Prostate gland (tissue), 2 donors: ENCODE measurements at regions not wholly inside any gene's neighbourhood (a gene's known extent, or its start where the extent isn't known, plus 50 kb on each side); places are given as distances from the start of the nearest gene placed in this dataset.

Source experiments
- POLR2AphosphoS5 ChIP-seq: sonication (generic); formaldehyde crosslinking; IDR thresholded peaks from one replicate; pipeline ENCODE4 v1.6.1; 2017; ENCODE audit warnings: antibody characterized with exemption
- TF ChIP-seq, protein P1 (sequence below), 4 experiments: fragments of 200-600 bp in 2 of 4; fragments of 450-650 bp in 2 of 4; sonication (generic) in 2 of 4; IDR thresholded peaks; 1 replicate in 3 of 4; 2 replicates in 1 of 4; pipeline ENCODE4 v1.5.1; 2016 to 2019; ENCODE audit warnings: antibody characterized with exemption in 4 of 4, mild to moderate bottlenecking in 2 of 4, moderate library complexity in 2 of 4

DNA sequence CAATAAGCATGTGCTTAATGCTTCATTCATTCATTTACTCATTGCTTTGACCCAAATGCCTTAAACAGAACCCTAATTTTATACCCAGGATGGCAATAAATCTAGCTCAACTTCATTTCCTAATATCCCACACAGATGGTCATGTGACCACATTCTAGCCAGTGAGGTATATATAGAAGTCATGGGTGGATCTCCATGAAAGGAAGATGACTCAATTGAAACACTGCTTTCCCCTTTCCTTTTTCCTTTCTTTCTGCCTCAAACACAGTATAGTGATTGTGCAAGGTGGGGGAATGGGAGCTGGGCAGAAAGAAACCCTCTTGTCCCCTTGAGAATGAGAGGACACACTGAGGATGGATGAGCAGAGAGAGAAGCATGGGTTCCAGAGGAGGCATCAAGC lies 183.5 kb upstream of the PRICKLE2 start:
- TF ChIP-seq, protein P1, sequence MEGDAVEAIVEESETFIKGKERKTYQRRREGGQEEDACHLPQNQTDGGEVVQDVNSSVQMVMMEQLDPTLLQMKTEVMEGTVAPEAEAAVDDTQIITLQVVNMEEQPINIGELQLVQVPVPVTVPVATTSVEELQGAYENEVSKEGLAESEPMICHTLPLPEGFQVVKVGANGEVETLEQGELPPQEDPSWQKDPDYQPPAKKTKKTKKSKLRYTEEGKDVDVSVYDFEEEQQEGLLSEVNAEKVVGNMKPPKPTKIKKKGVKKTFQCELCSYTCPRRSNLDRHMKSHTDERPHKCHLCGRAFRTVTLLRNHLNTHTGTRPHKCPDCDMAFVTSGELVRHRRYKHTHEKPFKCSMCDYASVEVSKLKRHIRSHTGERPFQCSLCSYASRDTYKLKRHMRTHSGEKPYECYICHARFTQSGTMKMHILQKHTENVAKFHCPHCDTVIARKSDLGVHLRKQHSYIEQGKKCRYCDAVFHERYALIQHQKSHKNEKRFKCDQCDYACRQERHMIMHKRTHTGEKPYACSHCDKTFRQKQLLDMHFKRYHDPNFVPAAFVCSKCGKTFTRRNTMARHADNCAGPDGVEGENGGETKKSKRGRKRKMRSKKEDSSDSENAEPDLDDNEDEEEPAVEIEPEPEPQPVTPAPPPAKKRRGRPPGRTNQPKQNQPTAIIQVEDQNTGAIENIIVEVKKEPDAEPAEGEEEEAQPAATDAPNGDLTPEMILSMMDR (IDR thresholded peaks at IDR 0.05) = no peak
- TF ChIP-seq POLR2AphosphoS5 = no peak
